Left lung (tissue), 4 donors: ENCODE measurements at regions not wholly inside any gene's neighbourhood (a gene's known extent, or its start where the extent isn't known, plus 50 kb on each side); places are given as distances from the start of the nearest gene placed in this dataset.

Experiments used
- ATAC-seq: fragments of 200-7000 bp; cut with Tn5 transposase; one replicate; pipeline ENCODE4 v1.9.1; 2020; ENCODE audit warnings: moderate library complexity
- DNase-seq, 4 donors: peaks; one replicate each; pipeline ENCODE4 v3.0.0-alpha.2; 2013 to 2020
- H3K27ac ChIP-seq, 2 donors: fragments of 200-600 bp; sonication (generic) in 1 of 2; one replicate each; pipeline versions ENCODE4 v1.5.0 to v1.8.0; 2020 to 2021
- H3K27me3 ChIP-seq, 2 donors: fragments of 200-600 bp; sonication (generic) in 1 of 2; one replicate each; pipeline versions ENCODE4 v1.5.0 to v1.8.0; 2020 to 2021
- H3K36me3 ChIP-seq, 2 donors: fragments of 200-600 bp; sonication (generic) in 1 of 2; one replicate each; pipeline versions ENCODE4 v1.5.0 to v1.8.0; 2020 to 2021
- H3K4me1 ChIP-seq, 2 donors: fragments of 200-600 bp; one replicate each; pipeline ENCODE4 v1.8.0; 2021
- H3K4me3 ChIP-seq, 2 donors: fragments of 200-600 bp; sonication (generic) in 1 of 2; one replicate each; pipeline versions ENCODE4 v1.5.0 to v1.8.0; 2020 to 2021; ENCODE audit warnings: mild to moderate bottlenecking in 1 of 2
- H3K9me3 ChIP-seq, 2 donors: fragments of 200-600 bp; sonication (generic) in 1 of 2; one replicate each; pipeline versions ENCODE4 v1.5.0 to v1.8.0; 2020 to 2021
- intact Hi-C, 2 donors: fragments of 100-400 bp; cut with DNase I; formaldehyde crosslinking; loops; one replicate each; pipeline versions ENCODE4 v1.11.2 to v1.14.2; 2022
- TF ChIP-seq, protein P1 (sequence below), 2 donors: fragments of 200-600 bp; sonication (generic) in 1 of 2; IDR thresholded peaks; one replicate each; pipeline versions ENCODE4 v1.5.0 to v1.8.0; 2021; ENCODE audit warnings: antibody characterized with exemption in 2 of 2
- donor health status: DM: no; HTN: yes; CAD: no.
- donor health status: DM: no; HTN: no; CAD: no.

DNA sequence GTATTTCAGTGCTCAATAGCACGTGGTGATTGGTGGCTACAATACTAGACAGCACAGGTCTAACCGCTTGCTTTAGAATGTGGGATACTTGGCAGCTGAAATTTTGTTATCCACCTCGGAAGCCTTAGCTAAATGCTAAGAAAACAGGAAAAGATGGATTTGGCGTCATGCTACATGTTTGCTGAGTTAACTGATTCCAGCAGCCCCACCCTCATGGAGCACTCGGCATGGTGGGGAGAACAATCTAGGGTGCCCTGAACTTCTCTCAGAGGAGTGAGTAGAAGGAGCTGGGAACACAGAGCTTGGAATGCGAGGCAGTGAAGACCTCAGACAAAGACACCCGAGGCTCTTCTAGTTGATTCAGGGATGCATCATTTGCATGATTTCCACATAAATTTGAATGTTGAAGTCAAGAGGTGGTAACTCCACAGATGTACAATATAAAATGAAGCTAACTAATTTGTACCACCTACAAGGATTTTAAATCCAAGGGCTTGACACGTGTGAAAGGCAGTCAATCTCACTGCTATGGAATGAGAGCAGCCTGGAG, 145.1 kb upstream of the FSTL4 start:
- intact Hi-C loops: no loop called here
- ATAC-seq: no peak
- H3K9me3 ChIP-seq: no peaks in the 10 kb centered on the region

DNA sequence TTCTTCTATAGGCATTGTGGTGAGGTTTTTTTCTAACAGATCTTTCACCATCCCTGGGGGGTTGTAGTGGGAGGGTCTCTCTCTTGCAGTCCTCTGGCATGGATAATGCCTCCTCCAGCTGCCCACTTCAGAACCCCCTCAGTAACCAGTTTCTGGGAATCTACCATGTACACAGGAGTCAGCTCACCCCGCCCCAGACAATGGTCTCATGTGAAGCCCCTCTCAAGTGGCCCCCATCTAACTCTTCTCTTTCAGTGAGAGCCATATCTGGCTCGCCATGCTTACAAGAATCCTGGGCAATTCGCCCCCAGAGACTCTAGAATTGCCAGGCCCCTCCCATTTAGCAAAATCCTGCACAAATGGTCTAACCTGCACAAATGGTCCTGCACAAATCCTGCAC, 144.4 kb upstream of the FSTL4 start:
- H3K27ac ChIP-seq: no peak overlapping the region
- TF ChIP-seq, protein P1, sequence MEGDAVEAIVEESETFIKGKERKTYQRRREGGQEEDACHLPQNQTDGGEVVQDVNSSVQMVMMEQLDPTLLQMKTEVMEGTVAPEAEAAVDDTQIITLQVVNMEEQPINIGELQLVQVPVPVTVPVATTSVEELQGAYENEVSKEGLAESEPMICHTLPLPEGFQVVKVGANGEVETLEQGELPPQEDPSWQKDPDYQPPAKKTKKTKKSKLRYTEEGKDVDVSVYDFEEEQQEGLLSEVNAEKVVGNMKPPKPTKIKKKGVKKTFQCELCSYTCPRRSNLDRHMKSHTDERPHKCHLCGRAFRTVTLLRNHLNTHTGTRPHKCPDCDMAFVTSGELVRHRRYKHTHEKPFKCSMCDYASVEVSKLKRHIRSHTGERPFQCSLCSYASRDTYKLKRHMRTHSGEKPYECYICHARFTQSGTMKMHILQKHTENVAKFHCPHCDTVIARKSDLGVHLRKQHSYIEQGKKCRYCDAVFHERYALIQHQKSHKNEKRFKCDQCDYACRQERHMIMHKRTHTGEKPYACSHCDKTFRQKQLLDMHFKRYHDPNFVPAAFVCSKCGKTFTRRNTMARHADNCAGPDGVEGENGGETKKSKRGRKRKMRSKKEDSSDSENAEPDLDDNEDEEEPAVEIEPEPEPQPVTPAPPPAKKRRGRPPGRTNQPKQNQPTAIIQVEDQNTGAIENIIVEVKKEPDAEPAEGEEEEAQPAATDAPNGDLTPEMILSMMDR (IDR thresholded peaks at IDR 0.05): no peak
- H3K36me3 ChIP-seq: no peaks in the 10 kb centered on the region
- DNase-seq (no peak), ATAC-seq (no peak)
- no peak overlapping the region for H3K4me3 ChIP-seq
- intact Hi-C loops: no loop called here
- H3K4me1 ChIP-seq: no peaks in the 10 kb centered on the region
- no peaks in the 10 kb centered on the region for H3K27me3 ChIP-seq
- H3K9me3 ChIP-seq: no peaks in the 10 kb centered on the region

More for the DNA sequence above, 145.1 kb upstream of the FSTL4 start:
- Histone ChIP-seq H3K4me3 (no peak overlapping the region), H3K4me1 (no peaks in the 10 kb centered on the region), H3K27me3 (no peaks in the 10 kb centered on the region), H3K36me3 (no peaks in the 10 kb centered on the region), H3K27ac (no peak overlapping the region)
- no peak for DNase-seq
- TF ChIP-seq, protein P1 (IDR thresholded peaks at IDR 0.05): no peak

DNA sequence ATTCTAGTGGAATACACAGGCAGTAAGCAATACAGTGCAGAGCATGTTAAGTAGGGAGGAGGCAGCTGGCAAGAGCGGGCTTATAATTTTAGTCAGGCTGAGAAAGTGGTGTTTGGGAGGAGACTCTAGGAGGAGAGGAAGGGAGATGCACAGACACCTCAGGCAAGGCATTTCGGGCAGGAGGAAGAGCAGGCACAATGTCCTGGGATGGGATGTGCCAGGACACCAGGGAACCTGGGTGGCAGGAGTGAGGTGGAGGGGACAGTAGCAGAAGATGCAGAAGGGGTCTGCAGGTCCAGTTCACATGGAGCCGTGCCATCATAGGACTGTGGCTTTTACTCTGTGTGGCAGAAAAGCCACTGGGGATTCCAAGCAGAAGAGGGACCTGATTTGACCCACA, 143.7 kb upstream of the FSTL4 start:
- no peak for ATAC-seq
- H3K36me3 ChIP-seq: no peaks in the 10 kb centered on the region
- H3K4me3 ChIP-seq: no peak overlapping the region
- no peak for DNase-seq
- intact Hi-C loops: no loop called here
- TF ChIP-seq, protein P1 (IDR thresholded peaks at IDR 0.05): no peak
- no peaks in the 10 kb centered on the region for H3K4me1 ChIP-seq
- no peak overlapping the region for H3K27ac ChIP-seq
- H3K27me3 ChIP-seq: no peaks in the 10 kb centered on the region
- H3K9me3 ChIP-seq: no peaks in the 10 kb centered on the region

DNA sequence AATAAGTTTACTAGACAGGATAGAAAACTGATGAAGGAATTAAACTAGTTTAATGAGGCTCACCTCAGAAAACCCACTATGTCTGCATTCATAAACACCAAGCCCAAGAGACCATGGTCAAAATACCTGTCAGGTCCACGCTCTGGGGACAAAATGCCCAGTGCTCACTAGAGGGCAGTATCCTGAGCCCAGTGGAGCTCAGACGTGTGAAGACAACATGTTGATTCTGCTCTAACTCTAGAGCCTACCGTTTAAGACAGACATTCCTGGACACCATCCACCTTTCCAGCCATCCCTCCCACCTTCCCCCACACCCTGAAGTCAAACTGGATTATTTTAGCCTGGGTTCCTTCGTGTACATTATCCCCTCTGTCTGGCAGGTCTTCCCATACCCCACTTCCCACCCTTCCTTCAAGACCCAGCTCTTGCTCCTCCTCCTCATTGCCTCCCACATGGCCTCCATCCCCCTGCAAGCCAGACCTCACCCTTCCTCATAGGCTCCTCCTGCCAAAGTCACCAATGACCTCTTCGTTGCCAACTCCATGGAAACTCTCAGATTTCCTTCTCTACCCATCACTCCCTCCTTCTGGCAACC, 142.3 kb upstream of the FSTL4 start:
- TF ChIP-seq, protein P1 (IDR thresholded peaks at IDR 0.05): peak in 1 of 2 donors; percentile 33
- Histone ChIP-seq H3K4me1 (no peaks in the 10 kb centered on the region), H3K9me3 (no peaks in the 10 kb centered on the region), H3K36me3 (no peaks in the 10 kb centered on the region), H3K27ac (no peak overlapping the region), H3K4me3 (no peak overlapping the region), H3K27me3 (no peaks in the 10 kb centered on the region)
- DNase-seq (peak in 1 of 4 donors; percentile 16), ATAC-seq (peak; percentile 93)
- intact Hi-C loops: no loop called here

DNA sequence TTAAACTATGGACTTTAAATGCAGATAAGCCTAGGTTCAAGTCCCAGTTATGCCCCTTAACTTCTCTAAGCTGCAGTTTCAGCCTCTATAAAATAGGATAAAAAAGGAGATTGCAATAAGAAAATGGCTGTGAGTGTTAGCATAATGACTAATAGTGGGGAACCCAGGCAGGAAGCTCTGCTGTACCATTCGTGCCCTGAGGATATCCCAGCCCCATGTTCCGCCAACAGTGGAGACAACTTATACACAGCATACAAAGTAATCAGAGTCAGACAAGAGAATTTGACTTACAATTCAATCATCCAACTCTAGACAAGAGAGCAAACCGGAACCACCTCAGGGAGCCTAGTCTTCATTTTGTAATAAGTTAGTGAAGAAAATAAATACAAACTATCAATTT, 141.5 kb upstream of the FSTL4 start:
- no peak overlapping the region for H3K4me3 ChIP-seq
- H3K9me3 ChIP-seq: no peaks in the 10 kb centered on the region
- TF ChIP-seq, protein P1 (IDR thresholded peaks at IDR 0.05): no peak
- H3K36me3 ChIP-seq: no peaks in the 10 kb centered on the region
- H3K4me1 ChIP-seq: no peaks in the 10 kb centered on the region
- H3K27me3 ChIP-seq: no peaks in the 10 kb centered on the region
- DNase-seq (no peak), ATAC-seq (peak; percentile 19)
- intact Hi-C loops: no loop called here
- H3K27ac ChIP-seq: no peak overlapping the region
